GM23338 (cell line): ENCODE measurements at regions not wholly inside any gene's neighbourhood (a gene's known extent, or its start where the extent isn't known, plus 50 kb on each side); places are given as distances from the start of the nearest gene placed in this dataset.

Experiments used
- ATAC-seq: fragments of 200-7000 bp; cut with Tn5 transposase; 3 replicates; pipeline ENCODE4 v1.9.1; 2020
- DNase-seq: peaks from one replicate; pipeline ENCODE4 v3.0.0-alpha.2; 2015; ENCODE audit warnings: low spot score
- H2AFZ ChIP-seq: fragments of 200-600 bp; sonication (generic); 2 replicates; pipeline ENCODE4 v1.8.0; 2016; ENCODE audit warnings: antibody characterized with exemption, mild to moderate bottlenecking, moderate library complexity
- H3F3A ChIP-seq: fragments of 200-600 bp; sonication (generic); replicated peaks from 2 replicates; pipeline ENCODE4 v1.8.0; 2017; ENCODE audit warnings: antibody characterized with exemption, mixed run types, low read depth
- H3K27ac ChIP-seq: fragments of 200-600 bp; sonication (generic); 2 replicates; pipeline ENCODE4 v1.6.1; 2016; ENCODE audit warnings: low read depth
- H3K27me3 ChIP-seq: fragments of 200-600 bp; sonication (generic); 2 replicates; pipeline ENCODE4 v1.8.0; 2016; ENCODE audit warnings: mild to moderate bottlenecking, mixed run types, moderate library complexity; ENCODE audit not compliant: insufficient read depth
- H3K36me3 ChIP-seq: fragments of 200-600 bp; sonication (generic); 2 replicates; pipeline ENCODE4 v1.8.0; 2016; ENCODE audit warnings: mild to moderate bottlenecking; ENCODE audit not compliant: insufficient read depth
- H3K4me1 ChIP-seq: fragments of 200-600 bp; sonication (generic); 2 replicates; pipeline ENCODE4 v1.8.0; 2016; ENCODE audit warnings: mild to moderate bottlenecking, moderate library complexity; ENCODE audit not compliant: insufficient read depth
- H3K4me2 ChIP-seq: fragments of 200-600 bp; sonication (generic); 2 replicates; pipeline ENCODE4 v1.7.1; 2017; ENCODE audit warnings: mixed run types
- H3K4me3 ChIP-seq: fragments of 200-600 bp; sonication (generic); 2 replicates; pipeline ENCODE4 v1.6.1; 2016; ENCODE audit warnings: mixed run types
- H3K79me2 ChIP-seq: fragments of 200-600 bp; sonication (generic); replicated peaks from 2 replicates; pipeline ENCODE4 v1.8.0; 2017; ENCODE audit warnings: mild to moderate bottlenecking; ENCODE audit not compliant: insufficient read depth
- H3K9me2 ChIP-seq: fragments of 200-600 bp; sonication (generic); 2 replicates; pipeline ENCODE4 v1.8.0; 2017; ENCODE audit not compliant: insufficient read depth
- H4K20me1 ChIP-seq: fragments of 200-600 bp; sonication (generic); replicated peaks from 2 replicates; pipeline ENCODE4 v1.8.0; 2017; ENCODE audit warnings: mild to moderate bottlenecking; ENCODE audit not compliant: insufficient read depth
- H3K27ac Mint-ChIP-seq: 2 replicates; pipeline ENCODE4 v1.8.0; 2020; ENCODE audit warnings: inconsistent platforms, mild to moderate bottlenecking, moderate library complexity, mixed read lengths
- H3K27me3 Mint-ChIP-seq: 3 replicates; pipeline ENCODE4 v1.8.0; 2022; ENCODE audit warnings: low read depth, mild to moderate bottlenecking, moderate library complexity, mixed read lengths, inconsistent platforms; ENCODE audit not compliant: insufficient read depth, poor library complexity
- H3K36me3 Mint-ChIP-seq: 3 replicates; pipeline ENCODE4 v1.8.0; 2021; ENCODE audit warnings: low read depth, mild to moderate bottlenecking, inconsistent platforms, moderate library complexity, mixed read lengths
- H3K4me1 Mint-ChIP-seq: 3 replicates; pipeline ENCODE4 v1.8.0; 2020; ENCODE audit warnings: mild to moderate bottlenecking, inconsistent platforms, mixed read lengths
- H3K4me3 Mint-ChIP-seq: 3 replicates; pipeline ENCODE4 v1.8.0; 2021; ENCODE audit warnings: moderate library complexity, mild to moderate bottlenecking, inconsistent platforms, mixed read lengths
- H3K9me3 Mint-ChIP-seq: 3 replicates; pipeline ENCODE4 v1.8.0; 2020; ENCODE audit warnings: moderate library complexity, mild to moderate bottlenecking, inconsistent platforms, mixed read lengths
- CTCF ChIP-seq, 2 experiments: fragments of 200-600 bp in 1 of 2; sonication (generic) in 1 of 2; conservative IDR thresholded peaks; 2 replicates each; pipeline versions ENCODE4 v1.5.1 to v1.6.1; 2016 to 2017; ENCODE audit warnings: antibody characterized with exemption in 2 of 2, low read depth in 2 of 2, mild to moderate bottlenecking in 2 of 2, moderate library complexity in 1 of 2
- ETS1 ChIP-seq: IDR thresholded peaks from 2 replicates; pipeline ENCODE4 v1.6.1; 2016; ENCODE audit warnings: antibody characterized with exemption
- EZH2phosphoT487 ChIP-seq: fragments of 200-600 bp; sonication (generic); IDR thresholded peaks from one replicate; pipeline ENCODE4 v1.8.1; 2018; ENCODE audit warnings: antibody characterized with exemption; ENCODE audit not compliant: unreplicated experiment
- JUNB ChIP-seq: IDR thresholded peaks from one replicate; pipeline ENCODE4 v1.6.1; 2016; ENCODE audit warnings: antibody characterized with exemption; ENCODE audit not compliant: unreplicated experiment
- NANOG ChIP-seq: IDR thresholded peaks from 2 replicates; pipeline ENCODE4 v1.6.1; 2016; ENCODE audit warnings: antibody characterized with exemption, borderline replicate concordance
- POLR2AphosphoS5 ChIP-seq: IDR thresholded peaks from 2 replicates; pipeline ENCODE4 v1.6.1; 2016; ENCODE audit warnings: antibody characterized with exemption, low read depth
- REST ChIP-seq: IDR thresholded peaks from one replicate; pipeline ENCODE4 v1.6.1; 2018; ENCODE audit warnings: antibody characterized with exemption; ENCODE audit not compliant: unreplicated experiment
- STAT1 ChIP-seq: IDR thresholded peaks from one replicate; pipeline ENCODE4 v1.6.1; 2016; ENCODE audit warnings: antibody characterized with exemption; ENCODE audit not compliant: unreplicated experiment
- ZNF114 ChIP-seq: fragments of 250-450 bp; sonication (Bioruptor Pico); IDR thresholded peaks from 2 replicates; pipeline ENCODE4 v1.5.0; 2020; ENCODE audit warnings: mild to moderate bottlenecking, moderate library complexity
- ZNF462 ChIP-seq: fragments of 250-450 bp; sonication (Bioruptor Pico); IDR thresholded peaks from 2 replicates; pipeline ENCODE4 v1.5.0; 2020; ENCODE audit warnings: mild to moderate bottlenecking, moderate library complexity

- H3K9me2 ChIP-seq, result peaks cover 7% of the 10 kb centered on the region; the same call in 1 of the 2 replicates
- H3K36me3 ChIP-seq, result no peaks in the 10 kb centered on the region
- no peaks in the 10 kb centered on the region for H3K27me3 ChIP-seq
- TF ChIP-seq STAT1 (no peak), NANOG (no peak), REST (no peak), ZNF462 (no peak), CTCF (conservative IDR thresholded peaks at IDR 0.05; ENCODE audit: low read depth in 2 of 2) (no peak), ZNF114 (CRISPR knock-in tag) (no peak), ETS1 (no peak), POLR2AphosphoS5 (no peak), JUNB (no peak), EZH2phosphoT487 (no peak)
- no peak overlapping the region for H3K27ac ChIP-seq
- H3K4me1 ChIP-seq, result no peaks in the 10 kb centered on the region
- no peaks in the 10 kb centered on the region; the same call in 2 of the 3 replicates for H3K4me1 Mint-ChIP-seq
- DNase-seq, result peak; percentile 7
- no peak overlapping the region for H3K4me2 ChIP-seq
- no peak for ATAC-seq
- H3F3A ChIP-seq, result no peaks in the 10 kb centered on the region
- H4K20me1 ChIP-seq, result no peaks in the 10 kb centered on the region
- H3K27me3 Mint-ChIP-seq, result no peaks in the 10 kb centered on the region
- no peak overlapping the region for H3K4me3 Mint-ChIP-seq
- H2AFZ ChIP-seq, result peak overlapping the region; percentile 83; the same call in 1 of the 2 replicates
- H3K9me3 Mint-ChIP-seq, result peaks cover 11% of the 10 kb centered on the region
- H3K4me3 ChIP-seq, result no peak overlapping the region
- no peaks in the 10 kb centered on the region for H3K79me2 ChIP-seq
- H3K27ac Mint-ChIP-seq, result no peak overlapping the region
- peaks cover 10% of the 10 kb centered on the region; the same call in 2 of the 3 replicates for H3K36me3 Mint-ChIP-seq
These were observed 391.8 kb upstream of the CRIM1 start for GRCh38 chr2:35963824-35964223.
